ENCODE measurements at regions not wholly inside any gene's neighbourhood (a gene's known extent, or its start where the extent isn't known, plus 50 kb on each side); places are given as distances from the start of the nearest gene placed in this dataset.

- TF ChIP-seq, protein P1, sequence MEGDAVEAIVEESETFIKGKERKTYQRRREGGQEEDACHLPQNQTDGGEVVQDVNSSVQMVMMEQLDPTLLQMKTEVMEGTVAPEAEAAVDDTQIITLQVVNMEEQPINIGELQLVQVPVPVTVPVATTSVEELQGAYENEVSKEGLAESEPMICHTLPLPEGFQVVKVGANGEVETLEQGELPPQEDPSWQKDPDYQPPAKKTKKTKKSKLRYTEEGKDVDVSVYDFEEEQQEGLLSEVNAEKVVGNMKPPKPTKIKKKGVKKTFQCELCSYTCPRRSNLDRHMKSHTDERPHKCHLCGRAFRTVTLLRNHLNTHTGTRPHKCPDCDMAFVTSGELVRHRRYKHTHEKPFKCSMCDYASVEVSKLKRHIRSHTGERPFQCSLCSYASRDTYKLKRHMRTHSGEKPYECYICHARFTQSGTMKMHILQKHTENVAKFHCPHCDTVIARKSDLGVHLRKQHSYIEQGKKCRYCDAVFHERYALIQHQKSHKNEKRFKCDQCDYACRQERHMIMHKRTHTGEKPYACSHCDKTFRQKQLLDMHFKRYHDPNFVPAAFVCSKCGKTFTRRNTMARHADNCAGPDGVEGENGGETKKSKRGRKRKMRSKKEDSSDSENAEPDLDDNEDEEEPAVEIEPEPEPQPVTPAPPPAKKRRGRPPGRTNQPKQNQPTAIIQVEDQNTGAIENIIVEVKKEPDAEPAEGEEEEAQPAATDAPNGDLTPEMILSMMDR (IDR thresholded peaks at IDR 0.05), result no peak
- TF ChIP-seq POLR2A (IDR thresholded peaks at IDR 0.05), result no peak
Observed at GRCh38 chr3:167066977-167067786, 312.9 kb downstream of the ZBBX start.

All from prostate gland (tissue), 2 donors.